HG02798 (cell line): ENCODE measurements at regions not wholly inside any gene's neighbourhood (a gene's known extent, or its start where the extent isn't known, plus 50 kb on each side); places are given as distances from the start of the nearest gene placed in this dataset.
"Not testable (repeated sequence)": the region's sequence is repeated elsewhere in the genome, so short reads cannot be mapped to it uniquely, and the experiment has no call there.

Experiments
- ATAC-seq: cut with Tn5 transposase; IDR thresholded peaks from one replicate; pipeline ENCODE4 v1.9.1; 2021; ENCODE audit warnings: mild to moderate bottlenecking; ENCODE audit not compliant: unreplicated experiment, poor library complexity

DNA sequence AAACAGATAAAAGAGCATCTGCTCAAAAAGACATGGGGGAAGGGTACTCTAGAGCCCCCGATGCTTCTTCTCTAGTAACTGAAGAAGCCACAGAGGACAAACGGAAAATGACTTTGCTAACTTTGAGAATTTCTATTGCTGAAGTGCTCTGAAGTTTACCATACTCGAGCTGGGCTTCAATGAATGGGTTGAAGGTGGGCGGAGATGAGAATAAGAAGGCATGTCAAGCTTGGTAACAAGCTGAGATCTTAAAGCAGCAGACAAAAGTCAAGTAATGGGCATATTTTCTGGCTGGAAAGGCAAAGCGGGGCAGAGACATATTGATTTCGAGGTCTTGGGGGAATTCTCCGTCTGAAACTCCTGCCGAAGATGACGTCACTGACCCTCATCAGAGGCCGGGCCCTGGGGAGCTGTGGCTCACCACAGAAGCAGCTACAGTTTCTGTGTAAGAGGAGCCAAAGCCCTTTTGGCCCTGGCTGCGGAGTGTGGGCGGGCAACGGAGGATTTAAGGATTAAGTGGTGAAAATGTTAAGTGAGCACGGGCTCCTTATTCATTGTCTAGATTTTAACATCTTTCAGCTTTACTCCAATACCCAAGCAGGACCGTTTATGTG is 115.8 kb upstream of the SLIT3 start:
- peak; percentile 97 for ATAC-seq

DNA sequence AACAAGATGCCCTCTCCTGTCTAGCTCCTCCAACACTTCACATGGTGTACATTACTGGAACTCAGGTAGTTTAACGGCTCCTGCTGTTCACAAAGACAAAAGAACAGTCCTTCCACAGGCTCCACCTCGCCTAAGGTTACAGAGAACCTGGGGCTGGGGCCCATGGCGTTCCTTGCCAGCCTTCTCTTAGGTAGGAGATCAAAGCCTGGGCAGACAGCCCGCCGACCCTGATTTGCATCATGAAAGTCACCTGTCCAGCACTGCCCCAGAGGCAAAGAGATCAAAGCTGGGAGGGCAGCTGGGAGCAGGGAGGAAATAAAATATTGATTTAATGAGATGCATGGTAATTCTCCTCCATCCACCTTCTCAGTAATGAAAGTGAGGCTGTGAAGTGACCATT is 115.0 kb upstream of the SLIT3 start:
- no peak for ATAC-seq

- ATAC-seq: no peak
Measured at GRCh38 chr5:169415371-169415770, 114.4 kb upstream of the SLIT3 start.

GRCh38 chr5:169413416-169413815 is 112.5 kb upstream of the SLIT3 start:
- no peak for ATAC-seq

- ATAC-seq: no peak
Measured at GRCh38 chr5:169412831-169413230, 111.9 kb upstream of the SLIT3 start.

DNA sequence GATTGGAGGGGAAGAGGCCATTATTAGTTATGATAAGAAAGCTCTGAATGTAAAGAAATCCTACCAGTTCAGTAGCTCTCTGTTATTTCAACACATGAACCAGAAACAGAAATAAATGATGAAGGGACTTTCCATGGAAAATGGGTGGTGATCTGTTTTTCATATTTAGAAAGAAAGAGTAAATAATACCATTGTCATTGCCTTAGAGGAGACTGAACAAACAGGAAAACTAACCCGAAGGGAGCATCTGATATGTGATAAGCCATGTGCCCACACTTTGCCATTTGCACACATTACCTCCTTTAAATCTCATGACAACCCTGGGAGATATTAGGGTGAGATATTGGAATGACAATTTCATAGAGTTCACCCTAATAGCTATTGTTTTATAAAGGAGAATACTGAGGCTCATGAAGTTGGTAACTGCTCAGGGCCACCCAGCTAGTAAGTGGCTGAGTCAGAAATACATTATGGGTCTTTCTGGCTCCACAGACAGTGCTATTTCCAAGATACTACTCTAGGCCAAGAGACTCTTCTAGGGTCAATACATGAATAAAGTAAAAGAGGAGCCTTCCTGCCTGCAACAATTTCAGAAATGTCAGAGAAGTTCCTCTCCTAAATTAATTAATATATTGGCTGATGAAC is 111.0 kb upstream of the SLIT3 start:
- no peak for ATAC-seq

DNA sequence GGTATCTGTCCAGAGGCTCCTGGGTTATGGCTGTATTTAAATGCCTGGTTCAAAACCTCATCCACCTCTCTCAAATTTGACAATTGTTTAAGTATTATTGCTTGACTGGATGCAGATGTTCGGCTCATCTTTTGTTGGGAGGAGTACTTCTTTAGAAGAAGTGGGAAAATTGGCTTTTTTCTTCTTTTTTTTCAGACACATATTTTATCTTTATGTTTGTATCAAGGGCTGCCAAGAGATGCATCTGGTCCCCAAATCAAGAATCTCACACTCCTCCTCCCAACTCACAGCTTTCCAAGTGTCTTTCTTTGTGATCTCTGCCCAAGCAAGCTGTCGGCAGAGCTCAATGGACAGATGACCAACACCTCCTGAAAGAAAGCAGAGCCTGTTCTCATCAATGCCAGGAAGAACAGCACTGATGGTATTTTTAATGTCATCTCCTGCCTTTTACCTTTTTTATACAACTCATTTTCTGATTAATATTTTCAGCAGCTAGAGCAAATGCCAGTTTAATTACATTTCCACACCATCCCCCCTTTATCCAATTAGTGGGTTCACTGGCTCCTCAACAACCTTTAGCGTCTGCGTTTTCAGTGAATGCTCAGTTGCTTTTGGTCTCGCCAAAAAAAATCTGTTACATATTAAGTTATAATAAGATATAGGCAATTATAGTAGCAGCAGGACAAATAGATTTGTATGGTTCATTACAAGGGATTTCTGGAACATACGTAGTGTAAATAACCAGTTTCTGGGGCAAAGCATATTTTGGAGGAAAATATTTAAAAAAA is 110.3 kb upstream of the SLIT3 start:
- no peak for ATAC-seq

DNA sequence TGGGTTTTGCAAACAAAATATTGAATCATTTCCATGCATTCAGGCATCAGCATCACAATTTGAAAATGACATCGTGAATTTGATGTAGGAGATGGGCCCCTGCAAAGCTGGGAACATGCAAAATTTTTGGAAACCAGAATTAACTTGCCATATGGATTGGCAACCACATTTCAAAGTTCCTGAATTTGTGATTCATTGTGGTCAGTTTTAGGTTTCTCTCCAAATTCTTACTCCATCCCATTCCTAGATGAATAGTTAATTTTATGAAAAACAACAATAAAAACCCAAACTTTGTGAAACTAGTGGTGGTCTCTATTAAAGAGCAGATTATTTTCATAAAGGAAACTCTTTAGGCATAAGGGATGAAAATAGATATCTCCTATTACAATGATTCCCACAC is 107.8 kb upstream of the SLIT3 start:
- no peak for ATAC-seq

DNA sequence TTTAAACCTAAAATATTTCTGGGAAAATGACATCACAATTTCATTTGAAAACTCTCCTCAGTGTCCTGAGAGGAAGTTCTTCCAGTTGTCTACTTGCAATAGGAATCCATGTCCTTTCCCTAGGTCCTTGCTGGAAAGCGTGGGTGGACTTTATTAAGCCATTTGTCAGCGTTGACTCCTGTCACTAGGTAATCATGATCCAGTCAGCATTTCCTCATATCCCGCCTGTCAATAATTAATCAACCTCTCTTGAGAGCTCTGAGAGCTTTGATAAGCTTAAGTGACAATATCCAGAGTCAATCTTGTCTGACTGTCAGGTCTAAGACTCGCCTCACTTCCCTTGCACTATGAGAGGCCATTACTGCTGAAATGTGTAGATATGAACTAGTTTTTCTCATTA is 107.2 kb upstream of the SLIT3 start:
- no peak for ATAC-seq

GRCh38 chr5:169404223-169404622 is 103.3 kb upstream of the SLIT3 start:
- ATAC-seq: no peak

- no peak for ATAC-seq
Measured at GRCh38 chr5:169398515-169398914, 97.6 kb upstream of the SLIT3 start.

- no peak for ATAC-seq
Measured at GRCh38 chr5:169395136-169395535, 94.2 kb upstream of the SLIT3 start.

GRCh38 chr5:169394371-169394770 is 93.4 kb upstream of the SLIT3 start:
- no peak for ATAC-seq

GRCh38 chr5:169393907-169394306 is 93.0 kb upstream of the SLIT3 start:
- ATAC-seq: no peak

DNA sequence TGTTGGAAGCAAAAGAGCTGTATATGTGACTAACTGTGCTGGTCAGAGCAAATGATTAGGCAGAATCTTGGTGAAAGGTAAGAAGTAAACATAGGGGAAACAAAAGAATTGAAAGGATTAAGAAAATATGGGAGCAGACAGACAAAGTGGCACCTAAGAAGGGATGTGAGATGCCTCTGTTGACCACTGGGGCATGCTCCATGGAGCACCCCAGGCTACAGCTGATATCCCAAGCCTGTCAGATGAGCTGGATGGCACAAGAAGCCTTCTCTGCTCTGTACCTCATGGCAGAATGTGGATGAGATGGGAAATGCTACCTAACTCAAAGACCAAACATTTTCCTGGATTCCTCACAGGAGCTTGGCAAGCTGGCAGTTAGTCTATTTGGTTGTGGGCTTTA is 89.3 kb upstream of the SLIT3 start:
- ATAC-seq: no peak

DNA sequence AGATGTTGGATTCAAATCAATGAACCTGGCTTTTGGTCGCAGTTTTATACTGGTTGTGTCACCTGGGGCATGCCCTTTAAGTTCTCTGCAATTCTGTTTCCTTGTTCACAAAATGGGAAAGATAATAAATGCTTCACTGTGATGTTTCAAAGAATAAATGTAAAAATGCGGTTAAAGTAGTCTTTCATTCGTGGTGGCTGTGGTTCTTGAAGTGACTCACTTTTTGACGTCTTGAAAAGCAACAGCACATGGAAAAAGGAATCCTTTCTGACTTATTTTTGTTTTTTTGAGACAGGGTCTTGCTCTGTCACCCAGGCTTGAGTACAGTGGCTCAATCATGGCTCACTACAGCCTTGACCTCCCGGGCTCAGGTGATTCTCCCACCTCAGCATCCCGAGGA is 88.4 kb upstream of the SLIT3 start:
- ATAC-seq: no peak

DNA sequence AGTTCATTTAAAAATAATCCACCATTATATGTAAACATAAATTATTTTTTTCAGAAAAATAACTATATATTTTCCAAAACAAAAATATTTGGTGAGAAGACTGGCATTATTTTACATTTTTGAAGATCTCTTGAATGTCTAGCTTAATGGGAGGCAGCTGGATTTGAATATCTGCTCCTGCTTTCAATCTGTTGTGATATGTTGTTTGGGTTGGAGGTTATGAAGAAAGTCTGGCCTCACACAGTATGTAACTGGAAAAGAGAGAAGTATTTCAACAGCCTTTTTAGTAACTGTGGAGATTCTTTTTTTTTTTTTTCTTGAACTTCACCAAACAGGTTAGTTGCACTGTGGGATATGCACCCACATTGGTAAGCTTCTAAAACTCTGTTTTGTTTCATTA is 84.7 kb upstream of the SLIT3 start:
- no peak for ATAC-seq

DNA sequence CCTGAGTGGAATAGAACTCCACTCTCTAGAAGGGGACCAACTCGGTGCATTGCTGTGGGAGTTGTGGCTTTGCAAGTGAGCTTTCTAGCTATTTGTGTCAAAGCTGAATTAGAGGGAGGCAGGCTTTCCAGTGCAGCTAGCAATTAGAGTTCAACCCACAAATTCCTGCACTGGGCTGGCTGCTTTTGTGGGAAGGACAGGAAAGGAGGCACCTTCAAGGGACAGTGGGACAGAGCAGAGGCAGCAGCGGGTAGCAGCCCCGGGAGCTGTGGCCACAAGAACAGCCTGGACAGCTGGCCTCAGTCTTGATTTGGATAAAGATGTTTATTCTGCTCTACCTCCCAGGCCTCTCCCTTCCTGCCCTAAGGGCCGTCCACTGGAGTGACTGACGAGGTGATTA is 83.7 kb upstream of the SLIT3 start:
- no peak for ATAC-seq

- ATAC-seq: no peak
Measured at GRCh38 chr5:169374761-169375160, 73.8 kb upstream of the SLIT3 start.

DNA sequence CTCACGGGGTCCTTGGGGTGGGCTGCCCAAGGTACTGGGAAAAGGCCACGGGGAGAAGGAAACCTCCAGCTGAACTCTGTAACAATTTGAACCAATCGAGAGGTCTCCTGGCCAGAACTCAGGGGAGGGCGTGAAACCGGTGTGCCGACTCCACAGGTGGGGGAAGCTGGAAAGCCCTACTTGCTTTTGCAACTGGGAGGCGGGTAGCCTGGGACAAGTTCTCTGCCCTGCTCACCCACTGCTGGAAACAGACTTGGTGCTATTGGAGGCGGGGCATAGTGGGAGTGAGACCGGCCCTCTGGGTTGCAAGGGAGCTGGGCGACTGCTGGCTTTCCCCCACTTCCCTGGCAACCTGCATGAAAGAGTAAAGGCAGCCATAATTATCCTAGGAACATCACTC is 73.2 kb upstream of the SLIT3 start:
- ATAC-seq: no peak

DNA sequence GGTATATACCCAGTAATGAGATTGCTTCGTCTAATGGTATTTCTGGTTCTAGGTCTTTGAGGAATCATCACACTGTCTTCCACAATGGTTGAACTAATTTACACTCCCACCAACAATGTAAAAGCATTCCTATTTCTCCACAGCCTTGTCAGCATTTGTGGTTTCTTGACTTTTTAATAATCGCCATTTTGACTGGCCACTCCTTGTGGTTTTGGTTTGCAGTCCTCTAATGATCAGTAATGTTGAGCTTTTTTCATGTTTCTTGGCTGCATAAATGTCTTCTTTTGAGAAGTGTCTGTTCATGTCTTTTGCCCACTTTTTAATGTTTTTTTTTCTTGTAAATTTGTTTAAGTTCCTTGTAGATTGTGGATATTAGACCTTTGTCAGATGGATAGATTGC is 70.9 kb upstream of the SLIT3 start:
- ATAC-seq: not testable (repeated sequence)

GRCh38 chr5:169369130-169369529 is 68.2 kb upstream of the SLIT3 start:
- no peak for ATAC-seq
